ENCODE measurements at regions not wholly inside any gene's neighbourhood (a gene's known extent, or its start where the extent isn't known, plus 50 kb on each side); places are given as distances from the start of the nearest gene placed in this dataset.

DNA sequence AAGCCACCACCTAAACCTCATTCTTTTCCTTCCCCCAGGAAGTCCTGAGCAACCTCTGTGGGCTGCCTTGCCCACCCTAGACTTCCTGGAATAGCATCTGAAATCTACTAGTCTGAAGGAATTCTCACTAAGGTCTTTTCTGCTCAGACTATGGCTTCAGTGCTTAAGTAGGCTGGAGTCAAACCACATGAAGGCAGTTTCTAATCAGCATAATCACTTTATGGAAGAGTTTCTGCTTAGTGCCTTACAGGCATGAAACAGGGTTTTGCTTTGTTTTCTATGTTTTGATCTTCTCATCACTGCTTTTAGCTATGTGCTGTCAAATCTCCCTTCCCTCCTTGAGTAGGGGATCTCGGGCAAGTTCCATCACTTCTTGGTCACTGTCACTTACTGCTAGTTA is 117.7 kb downstream of the WT1 start:
- Histone ChIP-seq H3K27me3 (ENCODE audit: control insufficient read depth, insufficient read depth, low read length) (no peaks in the 10 kb centered on the region), H3K27ac (ENCODE audit: low read depth, low read length) (no peak overlapping the region), H3K9ac (ENCODE audit: low read depth, low read length) (no peak overlapping the region), H3K36me3 (ENCODE audit: control insufficient read depth, insufficient read depth, low read length) (no peaks in the 10 kb centered on the region), H3K4me3 (ENCODE audit: low read depth, low read length) (no peak overlapping the region), H3K9me3 (ENCODE audit: control insufficient read depth, insufficient read depth, low read length) (no peaks in the 10 kb centered on the region), H3K4me1 (ENCODE audit: control insufficient read depth, insufficient read depth, low read length) (peaks cover 8% of the 10 kb centered on the region)

DNA sequence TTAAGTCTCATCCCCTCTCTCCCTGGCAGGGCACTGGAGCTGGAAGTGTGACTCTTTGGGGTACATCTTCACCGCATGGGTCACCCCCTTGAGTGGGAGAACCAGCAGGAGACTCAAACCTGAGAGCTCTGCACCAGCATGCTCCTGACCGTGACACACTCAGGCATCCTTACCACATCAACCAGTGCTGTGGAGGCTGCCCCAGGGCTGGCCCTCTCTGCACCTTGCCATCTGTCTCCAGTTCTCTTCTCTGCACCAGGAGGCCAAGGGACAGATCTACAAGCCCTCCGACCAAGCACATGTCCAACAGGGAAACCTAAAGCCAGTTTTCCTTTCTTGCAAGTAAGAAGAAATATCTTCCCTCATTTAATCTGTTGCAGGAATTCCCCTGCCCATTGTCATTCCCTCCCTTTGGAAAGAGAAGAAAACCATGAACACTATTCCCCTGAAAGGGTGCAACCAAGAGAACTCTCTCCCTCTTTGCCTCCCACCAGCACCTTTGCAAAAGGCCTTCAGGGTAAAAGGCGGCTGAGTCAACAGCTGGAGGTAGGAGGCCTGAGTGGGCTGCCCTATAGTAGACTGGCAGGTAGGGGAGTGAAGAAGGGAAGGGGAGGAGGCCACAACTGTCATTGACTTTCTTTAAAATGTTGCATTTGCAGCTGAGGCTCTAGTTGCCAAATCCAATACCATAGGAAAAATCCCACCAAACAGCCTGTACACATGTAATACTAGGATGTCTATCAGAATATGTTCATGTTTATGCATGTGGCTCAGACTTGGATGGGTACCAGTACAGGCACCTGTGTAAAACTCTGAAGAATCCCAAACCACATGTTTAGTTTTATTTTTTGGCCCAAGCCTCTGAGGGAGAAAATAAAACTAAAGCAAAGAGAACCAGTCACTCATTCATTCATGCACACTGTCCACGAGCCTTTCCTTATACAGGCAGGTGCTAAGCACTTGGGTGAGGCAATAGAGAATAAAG is 117.0 kb downstream of the WT1 start:
- no peak overlapping the region for H3K27ac ChIP-seq (ENCODE audit: low read depth, low read length)
- H3K27me3 ChIP-seq (ENCODE audit: control insufficient read depth, insufficient read depth, low read length) = no peaks in the 10 kb centered on the region
- peaks cover 1% of the 10 kb centered on the region; the same call in 1 of the 2 replicates for H3K4me1 ChIP-seq (ENCODE audit: control insufficient read depth, insufficient read depth, low read length)
- H3K9ac ChIP-seq (ENCODE audit: low read depth, low read length) = no peak overlapping the region
- no peaks in the 10 kb centered on the region for H3K9me3 ChIP-seq (ENCODE audit: control insufficient read depth, insufficient read depth, low read length)
- H3K4me3 ChIP-seq (ENCODE audit: low read depth, low read length) = no peak overlapping the region
- H3K36me3 ChIP-seq (ENCODE audit: control insufficient read depth, insufficient read depth, low read length) = no peaks in the 10 kb centered on the region

- Histone ChIP-seq H3K27ac (ENCODE audit: low read depth, low read length) (no peak overlapping the region), H3K4me3 (ENCODE audit: low read depth, low read length) (no peak overlapping the region), H3K27me3 (ENCODE audit: control insufficient read depth, insufficient read depth, low read length) (no peaks in the 10 kb centered on the region), H3K9me3 (ENCODE audit: control insufficient read depth, insufficient read depth, low read length) (no peaks in the 10 kb centered on the region), H3K9ac (ENCODE audit: low read depth, low read length) (no peak overlapping the region), H3K4me1 (ENCODE audit: control insufficient read depth, insufficient read depth, low read length) (no peaks in the 10 kb centered on the region), H3K36me3 (ENCODE audit: control insufficient read depth, insufficient read depth, low read length) (no peaks in the 10 kb centered on the region)
Observed at GRCh38 chr11:32323814-32324130, 111.6 kb downstream of the WT1 start.

DNA sequence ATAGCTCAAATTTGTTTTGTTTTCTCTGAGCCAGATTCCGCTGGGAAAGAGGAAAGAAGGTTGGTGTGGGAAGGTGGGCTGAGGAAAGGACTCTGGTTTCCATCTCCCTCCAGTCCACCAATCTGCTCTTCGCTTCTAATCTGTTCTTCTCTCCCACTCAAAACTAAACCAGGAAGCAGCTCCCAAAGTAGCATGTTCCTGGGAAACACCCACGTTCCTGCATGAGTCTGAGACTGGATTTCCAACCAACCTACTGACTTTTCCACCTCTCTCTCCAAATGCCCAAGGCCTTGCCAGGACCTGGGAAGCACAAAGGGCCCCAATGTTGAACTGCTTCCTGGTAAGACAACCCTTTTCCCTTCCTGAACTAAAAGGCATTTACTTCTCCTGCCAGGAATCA is 110.2 kb downstream of the WT1 start:
- Histone ChIP-seq H3K4me3 (ENCODE audit: low read depth, low read length) (no peak overlapping the region), H3K27me3 (ENCODE audit: control insufficient read depth, insufficient read depth, low read length) (no peaks in the 10 kb centered on the region), H3K36me3 (ENCODE audit: control insufficient read depth, insufficient read depth, low read length) (no peaks in the 10 kb centered on the region), H3K9ac (ENCODE audit: low read depth, low read length) (no peak overlapping the region), H3K9me3 (ENCODE audit: control insufficient read depth, insufficient read depth, low read length) (no peaks in the 10 kb centered on the region), H3K27ac (ENCODE audit: low read depth, low read length) (no peak overlapping the region), H3K4me1 (ENCODE audit: control insufficient read depth, insufficient read depth, low read length) (no peaks in the 10 kb centered on the region)

- no peaks in the 10 kb centered on the region for H3K27me3 ChIP-seq (ENCODE audit: control insufficient read depth, insufficient read depth, low read length)
- no peak overlapping the region for H3K9ac ChIP-seq (ENCODE audit: low read depth, low read length)
- H3K4me1 ChIP-seq (ENCODE audit: control insufficient read depth, insufficient read depth, low read length) = no peaks in the 10 kb centered on the region
- H3K36me3 ChIP-seq (ENCODE audit: control insufficient read depth, insufficient read depth, low read length) = no peaks in the 10 kb centered on the region
- H3K4me3 ChIP-seq (ENCODE audit: low read depth, low read length) = no peak overlapping the region
- no peaks in the 10 kb centered on the region for H3K9me3 ChIP-seq (ENCODE audit: control insufficient read depth, insufficient read depth, low read length)
- no peak overlapping the region for H3K27ac ChIP-seq (ENCODE audit: low read depth, low read length)
Observed at GRCh38 chr11:32325725-32326124, 109.6 kb downstream of the WT1 start.

GRCh38 chr11:32326522-32326921 is 108.8 kb downstream of the WT1 start:
- Histone ChIP-seq H3K27ac (ENCODE audit: low read depth, low read length) (no peak overlapping the region), H3K9me3 (ENCODE audit: control insufficient read depth, insufficient read depth, low read length) (no peaks in the 10 kb centered on the region), H3K4me1 (ENCODE audit: control insufficient read depth, insufficient read depth, low read length) (no peaks in the 10 kb centered on the region), H3K4me3 (ENCODE audit: low read depth, low read length) (no peak overlapping the region), H3K9ac (ENCODE audit: low read depth, low read length) (no peak overlapping the region), H3K27me3 (ENCODE audit: control insufficient read depth, insufficient read depth, low read length) (no peaks in the 10 kb centered on the region), H3K36me3 (ENCODE audit: control insufficient read depth, insufficient read depth, low read length) (no peaks in the 10 kb centered on the region)

- Histone ChIP-seq H3K27ac (ENCODE audit: low read depth, low read length) (no peak overlapping the region), H3K27me3 (ENCODE audit: control insufficient read depth, insufficient read depth, low read length) (peaks cover 17% of the 10 kb centered on the region), H3K9ac (ENCODE audit: low read depth, low read length) (no peak overlapping the region), H3K36me3 (ENCODE audit: control insufficient read depth, insufficient read depth, low read length) (no peaks in the 10 kb centered on the region), H3K4me1 (ENCODE audit: control insufficient read depth, insufficient read depth, low read length) (0 out of 2 replicates have a peak, but pooled peaks cover 4% of the 10 kb centered on the region), H3K4me3 (ENCODE audit: low read depth, low read length) (no peak overlapping the region), H3K9me3 (ENCODE audit: control insufficient read depth, insufficient read depth, low read length) (no peaks in the 10 kb centered on the region)
Observed at GRCh38 chr11:32328392-32328791, 106.9 kb downstream of the WT1 start.

DNA sequence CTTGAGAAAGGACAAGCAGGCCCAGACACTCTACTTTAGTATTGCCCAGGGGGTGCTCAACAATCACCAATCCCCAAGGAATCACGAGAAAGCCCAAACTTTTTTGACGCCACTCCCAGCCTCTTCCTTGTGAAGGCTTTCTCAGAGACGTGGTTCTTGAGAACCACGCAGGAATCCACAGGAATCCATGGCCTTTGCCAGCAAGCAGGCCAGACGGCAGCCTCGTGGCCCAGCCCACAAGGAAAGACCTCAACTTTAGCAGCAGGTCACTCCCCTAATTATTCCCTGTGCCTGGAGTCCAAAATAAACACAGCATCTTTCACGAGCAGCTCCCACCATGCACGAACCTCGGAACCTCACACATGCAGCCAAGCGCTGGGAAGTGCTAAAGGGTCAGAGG is 104.2 kb downstream of the WT1 start:
- no peak overlapping the region for H3K9ac ChIP-seq (ENCODE audit: low read depth, low read length)
- peaks cover 35% of the 10 kb centered on the region for H3K27me3 ChIP-seq (ENCODE audit: control insufficient read depth, insufficient read depth, low read length)
- no peaks in the 10 kb centered on the region for H3K36me3 ChIP-seq (ENCODE audit: control insufficient read depth, insufficient read depth, low read length)
- H3K27ac ChIP-seq (ENCODE audit: low read depth, low read length) = no peak overlapping the region
- peaks cover 8% of the 10 kb centered on the region; the same call in 1 of the 2 replicates for H3K4me1 ChIP-seq (ENCODE audit: control insufficient read depth, insufficient read depth, low read length)
- H3K9me3 ChIP-seq (ENCODE audit: control insufficient read depth, insufficient read depth, low read length) = peaks cover 10% of the 10 kb centered on the region; the same call in 1 of the 2 replicates
- H3K4me3 ChIP-seq (ENCODE audit: low read depth, low read length) = no peak overlapping the region

GRCh38 chr11:32331792-32332191 is 103.5 kb downstream of the WT1 start:
- Histone ChIP-seq H3K9ac (ENCODE audit: low read depth, low read length) (no peak overlapping the region), H3K4me3 (ENCODE audit: low read depth, low read length) (no peak overlapping the region), H3K4me1 (ENCODE audit: control insufficient read depth, insufficient read depth, low read length) (peaks cover 8% of the 10 kb centered on the region; the same call in 1 of the 2 replicates), H3K27ac (ENCODE audit: low read depth, low read length) (no peak overlapping the region), H3K9me3 (ENCODE audit: control insufficient read depth, insufficient read depth, low read length) (peaks cover 10% of the 10 kb centered on the region; the same call in 1 of the 2 replicates), H3K36me3 (ENCODE audit: control insufficient read depth, insufficient read depth, low read length) (no peaks in the 10 kb centered on the region), H3K27me3 (ENCODE audit: control insufficient read depth, insufficient read depth, low read length) (peaks cover 35% of the 10 kb centered on the region)

- H3K4me3 ChIP-seq (ENCODE audit: low read depth, low read length) = peak overlapping the region; percentile 56
Observed at GRCh38 chr11:32332990-32333319, 102.4 kb downstream of the WT1 start.

DNA sequence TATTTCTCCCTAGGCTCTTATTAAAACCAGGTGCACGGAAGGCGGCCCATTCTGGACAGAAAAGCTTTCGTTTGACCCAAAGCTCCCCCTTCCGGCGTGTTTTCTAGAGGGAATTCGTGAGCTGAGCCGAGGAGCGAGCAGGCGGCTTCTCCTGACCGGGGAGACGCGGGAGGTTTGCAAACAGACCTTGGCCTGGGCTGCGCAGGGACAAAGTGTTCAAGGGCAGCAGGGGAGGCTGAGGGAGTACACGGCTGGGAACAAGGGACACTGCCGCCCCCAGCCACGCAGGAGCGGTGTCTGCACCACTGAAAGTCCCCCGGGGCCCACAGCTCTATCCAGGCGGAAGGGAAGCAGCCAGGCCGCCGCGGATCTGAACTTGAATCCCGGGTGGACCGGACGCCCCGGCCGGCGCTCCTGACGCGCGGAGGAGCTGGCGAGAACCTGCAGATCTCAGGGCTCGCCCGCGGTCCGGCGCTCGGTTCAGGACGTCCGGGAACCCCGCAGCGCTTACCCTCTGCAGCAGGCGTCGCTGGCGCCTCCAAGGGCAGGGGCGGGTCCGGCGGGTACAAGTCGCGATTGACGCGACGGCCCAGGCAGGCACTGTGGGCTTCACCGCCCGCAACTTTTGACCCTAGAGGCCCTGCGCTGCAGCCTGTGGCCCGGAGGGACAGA is 101.9 kb downstream of the WT1 start:
- Histone ChIP-seq H3K9ac (ENCODE audit: low read depth, low read length) (no peak overlapping the region), H3K4me1 (ENCODE audit: control insufficient read depth, insufficient read depth, low read length) (peaks cover 8% of the 10 kb centered on the region; the same call in 1 of the 2 replicates), H3K9me3 (ENCODE audit: control insufficient read depth, insufficient read depth, low read length) (peaks cover 10% of the 10 kb centered on the region; the same call in 1 of the 2 replicates), H3K27ac (ENCODE audit: low read depth, low read length) (no peak overlapping the region), H3K36me3 (ENCODE audit: control insufficient read depth, insufficient read depth, low read length) (no peaks in the 10 kb centered on the region), H3K4me3 (ENCODE audit: low read depth, low read length) (peak overlapping the region; percentile 56), H3K27me3 (ENCODE audit: control insufficient read depth, insufficient read depth, low read length) (peaks cover 35% of the 10 kb centered on the region)

More at GRCh38 chr11:32332990-32333319, 102.4 kb downstream of the WT1 start:
- Histone ChIP-seq H3K27me3 (ENCODE audit: control insufficient read depth, insufficient read depth, low read length) (peaks cover 35% of the 10 kb centered on the region), H3K27ac (ENCODE audit: low read depth, low read length) (no peak overlapping the region), H3K36me3 (ENCODE audit: control insufficient read depth, insufficient read depth, low read length) (no peaks in the 10 kb centered on the region), H3K9me3 (ENCODE audit: control insufficient read depth, insufficient read depth, low read length) (peaks cover 10% of the 10 kb centered on the region; the same call in 1 of the 2 replicates), H3K4me1 (ENCODE audit: control insufficient read depth, insufficient read depth, low read length) (peaks cover 8% of the 10 kb centered on the region; the same call in 1 of the 2 replicates), H3K9ac (ENCODE audit: low read depth, low read length) (no peak overlapping the region)
